Sigmoid colon (tissue), 4 donors: ENCODE measurements at regions not wholly inside any gene's neighbourhood (a gene's known extent, or its start where the extent isn't known, plus 50 kb on each side); places are given as distances from the start of the nearest gene placed in this dataset.

Source experiments
- CTCF ChIP-seq, 4 experiments: fragments of 450-650 bp in 3 of 4; fragments of 200-600 bp in 1 of 4; IDR thresholded peaks; one replicate each; pipeline ENCODE4 v1.5.1; 2016 to 2019; ENCODE audit warnings: antibody characterized with exemption in 4 of 4, mild to moderate bottlenecking in 3 of 4, moderate library complexity in 2 of 4
- EP300 ChIP-seq, 4 donors: sonication (generic); formaldehyde crosslinking; IDR thresholded peaks; one replicate each; pipeline ENCODE4 v1.6.1; 2017; ENCODE audit warnings: antibody characterized with exemption in 4 of 4
- POLR2AphosphoS5 ChIP-seq, 4 donors: sonication (generic); formaldehyde crosslinking; IDR thresholded peaks; one replicate each; pipeline ENCODE4 v1.6.1; 2017; ENCODE audit warnings: antibody characterized with exemption in 4 of 4

- TF ChIP-seq CTCF (IDR thresholded peaks at IDR 0.05) (no peak), POLR2AphosphoS5 (IDR thresholded peaks at IDR 0.05) (no peak), EP300 (IDR thresholded peaks at IDR 0.05) (no peak)
Measured at GRCh38 chrX:117788339-117788738, 328.3 kb downstream of the KLHL13 start.
